ENCODE measurements at regions not wholly inside any gene's neighbourhood (a gene's known extent, or its start where the extent isn't known, plus 50 kb on each side); places are given as distances from the start of the nearest gene placed in this dataset.

DNA sequence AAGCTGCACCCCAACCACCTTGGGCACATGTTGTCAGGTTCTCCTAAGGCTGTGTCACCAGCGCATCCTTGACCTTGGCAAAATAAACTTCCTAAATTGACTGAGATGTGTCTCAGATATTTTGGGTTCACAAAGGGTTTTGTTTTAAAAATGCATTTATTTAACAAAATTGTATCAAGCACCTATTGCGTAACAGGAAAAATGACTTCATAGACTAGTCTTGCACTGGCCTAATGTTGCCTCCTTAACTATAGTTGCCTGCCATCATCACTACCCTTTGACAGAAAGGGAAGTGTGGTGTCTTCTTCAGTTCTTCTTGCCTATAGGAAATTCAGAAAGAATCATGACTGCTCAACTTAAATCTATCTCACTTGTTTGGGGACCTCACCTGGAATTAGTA is 374.2 kb downstream of the SH2D1A start:
- TF ChIP-seq, protein P1, sequence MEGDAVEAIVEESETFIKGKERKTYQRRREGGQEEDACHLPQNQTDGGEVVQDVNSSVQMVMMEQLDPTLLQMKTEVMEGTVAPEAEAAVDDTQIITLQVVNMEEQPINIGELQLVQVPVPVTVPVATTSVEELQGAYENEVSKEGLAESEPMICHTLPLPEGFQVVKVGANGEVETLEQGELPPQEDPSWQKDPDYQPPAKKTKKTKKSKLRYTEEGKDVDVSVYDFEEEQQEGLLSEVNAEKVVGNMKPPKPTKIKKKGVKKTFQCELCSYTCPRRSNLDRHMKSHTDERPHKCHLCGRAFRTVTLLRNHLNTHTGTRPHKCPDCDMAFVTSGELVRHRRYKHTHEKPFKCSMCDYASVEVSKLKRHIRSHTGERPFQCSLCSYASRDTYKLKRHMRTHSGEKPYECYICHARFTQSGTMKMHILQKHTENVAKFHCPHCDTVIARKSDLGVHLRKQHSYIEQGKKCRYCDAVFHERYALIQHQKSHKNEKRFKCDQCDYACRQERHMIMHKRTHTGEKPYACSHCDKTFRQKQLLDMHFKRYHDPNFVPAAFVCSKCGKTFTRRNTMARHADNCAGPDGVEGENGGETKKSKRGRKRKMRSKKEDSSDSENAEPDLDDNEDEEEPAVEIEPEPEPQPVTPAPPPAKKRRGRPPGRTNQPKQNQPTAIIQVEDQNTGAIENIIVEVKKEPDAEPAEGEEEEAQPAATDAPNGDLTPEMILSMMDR (IDR thresholded peaks at IDR 0.05) = no peak
- no peak for TF ChIP-seq EZH2 (IDR thresholded peaks at IDR 0.05)
